ENCODE measurements at regions not wholly inside any gene's neighbourhood (a gene's known extent, or its start where the extent isn't known, plus 50 kb on each side); places are given as distances from the start of the nearest gene placed in this dataset.

DNA sequence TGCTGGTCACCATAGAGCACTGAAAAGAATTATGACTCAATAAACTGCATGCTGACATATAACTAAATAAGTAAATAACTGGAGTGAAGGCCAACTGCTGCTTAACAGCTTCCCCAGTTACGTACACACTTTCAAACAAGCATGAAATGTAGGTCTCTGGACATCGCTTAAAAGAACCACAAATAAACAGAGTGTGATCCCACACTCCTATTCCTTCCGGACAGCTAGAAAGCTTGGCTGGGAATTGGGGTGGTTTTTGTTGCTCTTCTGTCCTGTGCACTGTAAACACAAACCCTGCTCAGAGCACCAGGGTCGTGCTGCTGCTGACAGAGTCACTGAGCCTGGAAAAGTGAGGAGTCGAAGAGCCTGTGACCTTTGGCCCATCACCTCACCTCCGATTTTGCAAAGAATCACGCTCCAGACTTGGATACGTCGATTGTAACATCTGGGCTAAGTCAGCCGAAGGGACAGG lies 162.7 kb upstream of the NT5C1B start:
- Histone ChIP-seq H3K9ac (ENCODE audit: low read length) (no peak overlapping the region), H3K4me3 (ENCODE audit: low read length) (no peak overlapping the region), H3K36me3 (ENCODE audit: control insufficient read depth, low read depth, low read length) (no peaks in the 10 kb centered on the region), H3K27ac (ENCODE audit: low read length) (no peak overlapping the region), H3K9me3 (ENCODE audit: control insufficient read depth, low read depth, low read length) (no peaks in the 10 kb centered on the region), H3K27me3 (ENCODE audit: control insufficient read depth, insufficient read depth, low read length) (no peaks in the 10 kb centered on the region), H3K4me1 (ENCODE audit: control insufficient read depth, low read depth, low read length) (no peaks in the 10 kb centered on the region)

DNA sequence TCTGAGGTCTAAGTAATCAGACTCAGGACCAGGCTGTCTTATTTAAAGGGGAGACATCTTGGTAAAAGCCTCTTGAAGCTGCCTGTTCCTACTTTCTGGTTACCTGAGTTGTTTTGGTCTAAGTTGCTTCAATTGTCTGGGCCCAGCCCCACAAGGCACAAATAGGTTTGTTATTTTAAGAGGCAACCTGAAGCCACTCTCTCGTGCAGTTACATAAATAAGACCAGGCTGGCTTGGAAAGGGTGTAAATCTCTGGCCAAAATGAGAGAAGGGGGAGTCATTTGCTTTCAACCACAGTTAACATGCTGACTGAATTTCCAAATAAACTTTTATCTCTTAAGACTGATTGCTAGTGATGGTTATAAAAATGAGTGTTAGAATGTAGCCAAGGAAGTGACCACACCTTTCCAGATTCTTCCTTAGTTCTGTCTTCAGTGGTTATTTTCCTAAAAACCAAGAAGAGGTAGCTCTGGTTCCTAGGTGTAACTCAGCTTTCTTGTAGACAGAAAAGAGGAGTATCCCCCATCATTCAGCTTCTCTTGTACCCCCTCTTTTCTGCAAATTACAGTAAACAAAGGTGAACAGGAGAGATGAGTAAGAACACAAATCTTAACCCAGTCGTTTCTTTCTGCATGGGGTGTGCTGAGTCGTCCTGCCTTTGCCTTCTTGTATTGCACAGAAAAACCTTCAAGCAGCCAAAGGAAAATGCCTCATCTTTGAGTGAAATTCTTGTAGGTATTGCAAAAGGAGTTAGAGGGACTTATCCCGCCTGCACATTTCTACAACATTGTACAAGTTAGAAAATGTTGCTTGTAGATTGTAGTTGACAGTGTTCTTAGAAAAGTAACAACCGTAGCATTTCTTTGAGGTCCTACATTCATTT lies 161.5 kb upstream of the NT5C1B start:
- Histone ChIP-seq H3K4me3 (ENCODE audit: low read length) (no peak overlapping the region), H3K9ac (ENCODE audit: low read length) (no peak overlapping the region), H3K27ac (ENCODE audit: low read length) (no peak overlapping the region), H3K4me1 (ENCODE audit: control insufficient read depth, low read depth, low read length) (no peaks in the 10 kb centered on the region), H3K9me3 (ENCODE audit: control insufficient read depth, low read depth, low read length) (no peaks in the 10 kb centered on the region), H3K36me3 (ENCODE audit: control insufficient read depth, low read depth, low read length) (no peaks in the 10 kb centered on the region), H3K27me3 (ENCODE audit: control insufficient read depth, insufficient read depth, low read length) (no peaks in the 10 kb centered on the region)

DNA sequence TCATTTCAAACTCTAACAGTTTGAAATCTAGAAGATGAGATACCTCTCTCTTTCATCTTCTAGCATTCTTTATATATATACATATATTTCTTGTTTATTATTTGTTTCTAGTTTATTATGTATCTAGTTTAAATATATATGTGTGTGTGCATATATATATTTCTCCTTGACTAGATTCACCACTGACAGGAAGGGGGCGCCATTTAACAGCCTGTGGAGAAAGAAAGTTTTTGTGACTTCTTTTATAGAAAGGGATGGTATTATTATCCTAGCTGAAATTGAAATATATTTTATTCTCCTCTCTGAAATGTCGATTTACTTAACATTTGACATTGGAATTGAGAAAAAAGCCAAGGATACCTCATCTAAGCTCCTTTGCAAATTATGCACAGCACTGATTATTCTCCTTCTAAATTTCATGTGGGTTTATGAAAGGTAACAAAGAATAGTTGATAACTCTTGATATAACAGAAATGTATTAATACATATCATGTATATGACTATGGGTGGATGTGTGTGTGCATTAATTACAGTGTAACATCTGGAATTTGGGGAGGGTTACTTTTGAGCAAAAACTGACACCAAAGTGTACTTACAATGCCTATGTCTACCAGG lies 160.7 kb upstream of the NT5C1B start:
- no peak overlapping the region for H3K4me3 ChIP-seq (ENCODE audit: low read length)
- no peak overlapping the region for H3K27ac ChIP-seq (ENCODE audit: low read length)
- H3K4me1 ChIP-seq (ENCODE audit: control insufficient read depth, low read depth, low read length), result no peaks in the 10 kb centered on the region
- H3K36me3 ChIP-seq (ENCODE audit: control insufficient read depth, low read depth, low read length), result no peaks in the 10 kb centered on the region
- no peaks in the 10 kb centered on the region for H3K9me3 ChIP-seq (ENCODE audit: control insufficient read depth, low read depth, low read length)
- no peaks in the 10 kb centered on the region for H3K27me3 ChIP-seq (ENCODE audit: control insufficient read depth, insufficient read depth, low read length)
- H3K9ac ChIP-seq (ENCODE audit: low read length), result no peak overlapping the region

DNA sequence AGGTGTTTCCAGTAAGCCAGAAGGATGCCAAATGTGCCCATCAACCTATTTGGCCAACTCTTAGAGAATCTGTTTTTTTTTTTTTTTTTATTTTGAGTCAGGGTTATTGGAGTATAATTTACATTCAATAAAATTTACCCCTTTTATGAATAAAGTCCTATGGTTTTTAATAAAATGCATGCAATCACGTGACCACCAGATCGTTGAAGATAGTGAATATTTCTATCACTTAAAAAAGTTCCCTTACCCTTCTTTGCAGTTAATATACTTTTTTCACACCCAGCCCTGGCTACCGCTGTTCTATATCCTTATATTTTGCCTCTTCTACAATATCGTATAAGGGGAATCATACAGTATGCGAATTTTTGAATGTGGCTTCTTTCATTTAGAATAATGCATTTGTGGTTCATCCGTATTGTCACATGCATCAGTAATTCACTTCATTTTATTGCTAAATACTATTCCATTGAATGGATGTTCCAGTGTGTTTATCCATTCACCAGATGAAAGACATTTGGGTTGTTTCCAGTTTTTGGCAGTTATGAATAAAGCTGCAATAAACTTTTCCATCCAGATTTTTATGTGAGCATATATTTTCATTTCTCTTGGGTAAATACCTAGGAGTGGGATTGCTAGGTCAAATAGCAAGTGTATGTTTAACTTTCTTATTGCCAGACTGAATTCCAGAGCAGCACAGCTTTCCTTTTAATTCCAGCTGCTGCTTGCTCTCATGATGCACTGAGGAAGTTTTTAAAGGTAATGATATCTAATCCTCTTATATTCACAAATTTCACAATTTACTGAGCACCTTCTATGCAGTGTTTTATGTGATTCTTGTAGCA lies 156.3 kb upstream of the NT5C1B start:
- H3K27me3 ChIP-seq (ENCODE audit: control insufficient read depth, insufficient read depth, low read length), result no peaks in the 10 kb centered on the region
- H3K4me3 ChIP-seq (ENCODE audit: low read length), result no peak overlapping the region
- no peaks in the 10 kb centered on the region for H3K4me1 ChIP-seq (ENCODE audit: control insufficient read depth, low read depth, low read length)
- H3K36me3 ChIP-seq (ENCODE audit: control insufficient read depth, low read depth, low read length), result no peaks in the 10 kb centered on the region
- no peak overlapping the region for H3K9ac ChIP-seq (ENCODE audit: low read length)
- H3K27ac ChIP-seq (ENCODE audit: low read length), result no peak overlapping the region
- no peaks in the 10 kb centered on the region for H3K9me3 ChIP-seq (ENCODE audit: control insufficient read depth, low read depth, low read length)

DNA sequence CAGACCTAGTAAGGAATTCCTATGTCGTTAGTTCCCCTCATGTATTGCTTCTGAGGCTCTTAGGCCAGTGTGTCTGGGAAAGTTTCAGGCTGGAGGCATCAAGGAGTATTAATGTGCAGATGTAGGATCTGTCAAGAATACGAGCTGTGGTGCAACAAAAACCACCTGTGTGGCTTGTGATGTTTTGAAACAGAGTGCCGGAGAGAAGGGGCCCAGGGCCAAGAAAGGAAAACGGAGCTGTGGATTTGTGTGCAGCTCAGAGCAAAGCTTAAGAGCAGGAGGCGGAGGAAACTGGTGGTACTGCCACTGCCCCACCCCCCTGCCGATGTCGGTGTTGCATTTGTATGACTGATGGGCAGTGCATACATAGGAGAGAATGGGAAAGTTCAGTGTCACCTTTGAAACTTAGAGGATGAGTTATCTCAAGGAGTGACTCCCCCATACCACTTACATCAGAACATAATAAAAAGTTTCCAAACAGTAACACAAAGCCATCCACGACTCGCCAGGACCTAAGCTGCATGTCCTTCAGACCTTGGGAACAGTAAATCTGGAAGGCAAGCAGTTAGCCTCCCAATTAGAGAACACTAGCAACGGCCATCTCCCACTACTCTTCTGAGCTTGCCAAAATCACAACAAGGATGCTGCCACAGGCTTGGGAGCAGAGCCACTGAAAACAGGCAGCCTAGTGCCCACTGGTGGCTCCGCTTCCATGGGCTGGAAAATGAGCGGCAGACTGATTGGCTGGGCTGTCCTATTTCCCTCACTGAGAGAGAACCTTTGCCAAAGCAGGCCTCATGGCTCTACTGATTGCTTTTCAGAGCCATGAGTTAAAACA lies 152.7 kb upstream of the NT5C1B start:
- Histone ChIP-seq H3K4me1 (ENCODE audit: control insufficient read depth, low read depth, low read length) (no peaks in the 10 kb centered on the region), H3K27me3 (ENCODE audit: control insufficient read depth, insufficient read depth, low read length) (no peaks in the 10 kb centered on the region), H3K9ac (ENCODE audit: low read length) (no peak overlapping the region), H3K36me3 (ENCODE audit: control insufficient read depth, low read depth, low read length) (no peaks in the 10 kb centered on the region), H3K27ac (ENCODE audit: low read length) (no peak overlapping the region), H3K9me3 (ENCODE audit: control insufficient read depth, low read depth, low read length) (no peaks in the 10 kb centered on the region), H3K4me3 (ENCODE audit: low read length) (no peak overlapping the region)

DNA sequence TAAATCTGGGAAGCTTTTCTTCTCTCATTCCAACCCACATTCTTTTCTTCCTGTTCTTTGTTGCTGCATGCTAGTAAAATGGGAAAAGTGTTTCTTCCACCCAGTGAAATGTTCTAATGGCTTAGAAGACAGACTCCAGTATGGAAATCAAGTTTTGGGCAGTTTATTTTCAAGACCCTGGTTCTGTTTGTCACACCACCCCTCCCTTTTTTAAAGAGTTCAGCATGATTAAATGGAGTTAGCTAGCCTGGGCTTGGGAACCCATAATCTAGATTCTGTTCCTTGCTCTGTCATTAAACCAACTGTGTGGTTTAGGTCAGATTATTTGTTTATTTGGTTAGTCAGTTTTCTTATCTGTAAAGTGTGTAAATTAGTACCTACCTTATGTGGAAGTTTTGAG lies 151.8 kb upstream of the NT5C1B start:
- Histone ChIP-seq H3K27me3 (ENCODE audit: control insufficient read depth, insufficient read depth, low read length) (no peaks in the 10 kb centered on the region), H3K27ac (ENCODE audit: low read length) (no peak overlapping the region), H3K36me3 (ENCODE audit: control insufficient read depth, low read depth, low read length) (no peaks in the 10 kb centered on the region), H3K4me3 (ENCODE audit: low read length) (no peak overlapping the region), H3K4me1 (ENCODE audit: control insufficient read depth, low read depth, low read length) (no peaks in the 10 kb centered on the region), H3K9me3 (ENCODE audit: control insufficient read depth, low read depth, low read length) (no peaks in the 10 kb centered on the region), H3K9ac (ENCODE audit: low read length) (no peak overlapping the region)

DNA sequence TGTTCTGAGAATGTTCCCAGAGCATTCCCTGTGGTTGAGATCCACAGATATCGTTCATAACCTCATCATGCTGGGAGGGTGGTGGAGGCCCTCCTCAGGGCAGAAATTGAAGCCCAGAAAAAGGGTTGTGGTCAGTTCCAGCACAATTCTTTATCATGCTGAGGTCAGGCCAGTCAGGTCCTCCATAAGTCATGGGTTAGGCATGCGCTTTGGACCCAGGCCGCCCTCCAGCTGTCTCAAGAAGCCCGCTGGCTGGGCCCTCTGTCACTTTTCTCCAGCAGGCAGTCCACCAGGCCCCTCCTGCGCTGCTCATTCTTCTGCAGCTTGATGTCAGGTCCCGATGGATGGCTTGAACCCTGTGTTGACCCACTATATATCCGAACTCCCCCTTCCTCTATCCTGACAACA lies 151.1 kb upstream of the NT5C1B start:
- Histone ChIP-seq H3K27ac (ENCODE audit: low read length) (no peak overlapping the region), H3K4me1 (ENCODE audit: control insufficient read depth, low read depth, low read length) (no peaks in the 10 kb centered on the region), H3K4me3 (ENCODE audit: low read length) (no peak overlapping the region), H3K27me3 (ENCODE audit: control insufficient read depth, insufficient read depth, low read length) (no peaks in the 10 kb centered on the region), H3K36me3 (ENCODE audit: control insufficient read depth, low read depth, low read length) (no peaks in the 10 kb centered on the region), H3K9me3 (ENCODE audit: control insufficient read depth, low read depth, low read length) (no peaks in the 10 kb centered on the region), H3K9ac (ENCODE audit: low read length) (no peak overlapping the region)

DNA sequence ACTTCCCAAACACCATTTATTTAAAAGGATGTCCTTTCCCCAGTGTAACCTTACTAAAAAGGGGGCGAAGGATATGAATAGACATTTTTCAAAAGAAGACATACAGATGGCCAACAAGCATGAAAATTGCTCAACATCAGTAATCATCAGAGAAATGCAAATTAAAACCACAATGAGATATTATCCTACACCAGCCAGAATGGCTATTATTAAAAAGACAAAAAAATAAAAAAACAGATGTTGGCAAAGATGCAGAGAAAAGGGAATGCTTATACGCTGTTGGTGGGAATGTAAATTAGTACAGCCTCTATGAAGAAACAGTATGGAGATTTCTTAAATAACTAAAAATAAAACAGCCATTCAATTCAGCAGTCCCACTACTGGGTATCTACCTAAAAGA lies 142.3 kb upstream of the NT5C1B start:
- Histone ChIP-seq H3K4me1 (ENCODE audit: control insufficient read depth, low read depth, low read length) (no peaks in the 10 kb centered on the region), H3K9me3 (ENCODE audit: control insufficient read depth, low read depth, low read length) (no peaks in the 10 kb centered on the region), H3K36me3 (ENCODE audit: control insufficient read depth, low read depth, low read length) (no peaks in the 10 kb centered on the region)

DNA sequence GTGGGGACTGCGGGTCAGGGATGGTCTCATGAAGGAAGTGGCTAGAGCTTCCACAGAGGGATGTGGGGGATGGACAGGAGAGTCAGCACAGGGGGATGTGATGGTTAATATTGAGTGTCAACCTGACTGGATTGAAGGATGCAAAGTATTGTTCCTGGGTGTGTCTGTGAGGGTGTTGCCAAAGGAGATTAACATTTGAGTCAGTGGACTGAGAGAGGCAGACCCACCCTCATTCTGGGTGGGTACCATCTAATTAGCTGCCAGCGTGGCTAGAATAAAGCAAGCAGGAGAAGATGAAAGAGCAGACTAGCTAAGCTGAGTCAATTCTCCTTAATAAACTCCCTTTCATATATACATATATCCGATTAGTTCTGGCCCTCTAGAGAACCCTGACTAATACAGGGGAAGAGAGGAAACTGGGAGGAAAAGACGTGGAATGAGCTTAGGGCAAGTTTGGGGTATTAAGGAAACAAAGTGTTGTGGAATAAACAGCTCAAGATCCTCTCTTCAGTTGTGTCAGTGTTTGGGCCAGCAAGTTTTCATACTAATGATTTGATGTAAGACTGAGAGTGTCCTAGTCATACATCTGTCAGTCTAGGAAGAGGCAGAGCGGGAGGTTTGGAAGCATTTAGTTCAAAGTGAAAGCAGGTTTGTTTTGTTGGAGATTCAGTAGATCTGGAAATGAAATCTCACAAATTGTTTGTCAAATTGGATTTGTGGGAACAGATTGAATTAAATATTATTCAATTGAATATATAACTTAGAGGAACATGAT lies 135.2 kb upstream of the NT5C1B start:
- H3K9me3 ChIP-seq (ENCODE audit: control insufficient read depth, low read depth, low read length), result no peaks in the 10 kb centered on the region
- H3K27me3 ChIP-seq (ENCODE audit: control insufficient read depth, insufficient read depth, low read length), result no peaks in the 10 kb centered on the region
- H3K9ac ChIP-seq (ENCODE audit: low read length), result no peak overlapping the region
- no peaks in the 10 kb centered on the region for H3K4me1 ChIP-seq (ENCODE audit: control insufficient read depth, low read depth, low read length)
- H3K27ac ChIP-seq (ENCODE audit: low read length), result no peak overlapping the region
- no peak overlapping the region for H3K4me3 ChIP-seq (ENCODE audit: low read length)
- no peaks in the 10 kb centered on the region for H3K36me3 ChIP-seq (ENCODE audit: control insufficient read depth, low read depth, low read length)

More for the DNA sequence above, 142.3 kb upstream of the NT5C1B start:
- no peak overlapping the region for H3K27ac ChIP-seq (ENCODE audit: low read length)
- no peak overlapping the region for H3K9ac ChIP-seq (ENCODE audit: low read length)
- no peaks in the 10 kb centered on the region for H3K27me3 ChIP-seq (ENCODE audit: control insufficient read depth, insufficient read depth, low read length)
- no peak overlapping the region for H3K4me3 ChIP-seq (ENCODE audit: low read length)

DNA sequence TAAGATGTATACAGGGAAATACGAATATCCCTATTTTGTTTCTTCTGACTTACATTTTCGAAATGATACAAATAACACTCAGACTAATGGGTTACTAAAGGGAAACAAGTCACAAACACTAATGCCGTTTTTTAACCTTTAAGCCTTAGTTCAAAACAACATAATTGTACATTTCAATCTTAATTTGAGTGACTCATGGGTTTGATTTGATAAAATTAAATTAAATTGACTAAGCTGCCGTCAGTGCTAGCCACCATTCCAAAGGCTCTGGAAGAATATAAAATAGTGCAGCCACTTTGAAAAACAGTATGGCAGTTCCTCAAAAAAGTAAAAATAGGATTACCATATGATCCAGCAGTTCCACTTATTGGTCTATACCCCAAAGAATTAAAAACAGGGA lies 133.8 kb upstream of the NT5C1B start:
- no peak overlapping the region for H3K27ac ChIP-seq (ENCODE audit: low read length)
- H3K4me3 ChIP-seq (ENCODE audit: low read length), result no peak overlapping the region
- H3K36me3 ChIP-seq (ENCODE audit: control insufficient read depth, low read depth, low read length), result no peaks in the 10 kb centered on the region
- no peaks in the 10 kb centered on the region for H3K4me1 ChIP-seq (ENCODE audit: control insufficient read depth, low read depth, low read length)
- no peak overlapping the region for H3K9ac ChIP-seq (ENCODE audit: low read length)
- no peaks in the 10 kb centered on the region for H3K27me3 ChIP-seq (ENCODE audit: control insufficient read depth, insufficient read depth, low read length)
- H3K9me3 ChIP-seq (ENCODE audit: control insufficient read depth, low read depth, low read length), result no peaks in the 10 kb centered on the region
